ENCODE measurements at regions not wholly inside any gene's neighbourhood (a gene's known extent, or its start where the extent isn't known, plus 50 kb on each side); places are given as distances from the start of the nearest gene placed in this dataset.

GRCh38 chr5:18932081-18932480, 1055.9 kb downstream of the CDH18 start:
- H3K4me3 ChIP-seq = no peak overlapping the region
- ChIA-PET CTCF (ENCODE audit: low intra/inter-chr PET ratio) (no interaction called here), POLR2A (no interaction called here)
- H3K36me3 ChIP-seq (ENCODE audit: control insufficient read depth, insufficient read depth, low read length) = no peaks in the 10 kb centered on the region
- 28% methylated on average over 2 of the region's 2 CpGs for WGBS (ENCODE audit: insufficient coverage, low coverage, missing lambda C conversion rate)
- no peaks in the 10 kb centered on the region for H3K27me3 ChIP-seq (ENCODE audit: control insufficient read depth in 2 of 2, insufficient read depth in 2 of 2, low read length in 2 of 2)
- H3K4me2 ChIP-seq (ENCODE audit: insufficient read depth, low read length) = no peak overlapping the region
- FAIRE-seq (no peak), DNase-seq (ENCODE audit: extremely low read depth in 1 of 4, low spot score in 3 of 4) (no peak), ATAC-seq (no peak)
- H3K27ac ChIP-seq (ENCODE audit: extremely low read depth, low read depth, low read length) = no peak overlapping the region
- no peak overlapping the region for H2AFZ ChIP-seq (ENCODE audit: low read depth, low read length)
- no peaks in the 10 kb centered on the region for H3K9me3 ChIP-seq (replicated peaks; ENCODE audit: control insufficient read depth, insufficient read depth, low read depth, low read length)
- in situ Hi-C loops (cut with MboI) (no loop called here), intact Hi-C loops (cut with micrococcal nuclease) (no loop called here)
- TF ChIP-seq BMI1 (IDR thresholded peaks at IDR 0.05; ENCODE audit: low read length) (no peak), NFRKB (IDR thresholded peaks at IDR 0.05; ENCODE audit: low read depth) (no peak), SMARCB1 (IDR thresholded peaks at IDR 0.05; ENCODE audit: insufficient read length, low read depth) (no peak), MAX (CRISPR knock-in tag; IDR thresholded peaks at IDR 0.05) (no peak), BCL6 (CRISPR knock-in tag; IDR thresholded peaks at IDR 0.05) (no peak), ARHGAP35 (IDR thresholded peaks at IDR 0.05; ENCODE audit: partially characterized antibody) (no peak), CHD2 (IDR thresholded peaks at IDR 0.05; ENCODE audit: low read depth, low read length) (no peak)
- H3K9ac ChIP-seq (ENCODE audit: insufficient read depth in 1 of 2, low read depth in 2 of 2, low read length in 2 of 2) = no peak overlapping the region
- H3K79me2 ChIP-seq (ENCODE audit: control insufficient read depth, insufficient read depth, low read length) = no peaks in the 10 kb centered on the region
- H3K9me1 ChIP-seq (ENCODE audit: control insufficient read depth, insufficient read depth, low read length) = no peaks in the 10 kb centered on the region
- H4K20me1 ChIP-seq (replicated peaks; ENCODE audit: control insufficient read depth, insufficient read depth, low read length) = no peaks in the 10 kb centered on the region
- BruUV-seq (replicated peaks) = no TSS peak
- H3K4me1 ChIP-seq (replicated peaks in 1 of 2; ENCODE audit: control insufficient read depth in 2 of 2, insufficient read depth in 2 of 2, low read length in 2 of 2) = no peaks in the 10 kb centered on the region

GRCh38 chr5:18944771-18945170, 1043.2 kb downstream of the CDH18 start:
- in situ Hi-C loops (cut with MboI) = no loop called here
- intact Hi-C loops (cut with micrococcal nuclease) = no loop called here
- DNase-seq (ENCODE audit: extremely low read depth in 1 of 4, low spot score in 3 of 4) = no peak
- H3K79me2 ChIP-seq (ENCODE audit: control insufficient read depth, insufficient read depth, low read length) = no peaks in the 10 kb centered on the region
- ChIA-PET POLR2A (no interaction called here), CTCF (ENCODE audit: low intra/inter-chr PET ratio) (no interaction called here)
- BruUV-seq (replicated peaks) = no TSS peak
- no peaks in the 10 kb centered on the region for H3K36me3 ChIP-seq (ENCODE audit: control insufficient read depth, insufficient read depth, low read length)
- 15% methylated on average over 5 of the region's 5 CpGs for WGBS (ENCODE audit: insufficient coverage, low coverage, missing lambda C conversion rate)
- H3K9me3 ChIP-seq (replicated peaks; ENCODE audit: control insufficient read depth, insufficient read depth, low read depth, low read length) = 0 out of 2 replicates have a peak, but pooled peaks cover 2% of the 10 kb centered on the region
- H3K27ac ChIP-seq (ENCODE audit: extremely low read depth, low read depth, low read length) = no peak overlapping the region
- no peak overlapping the region for H3K4me2 ChIP-seq (ENCODE audit: insufficient read depth, low read length)
- no peaks in the 10 kb centered on the region for H3K9me1 ChIP-seq (ENCODE audit: control insufficient read depth, insufficient read depth, low read length)
- H3K27me3 ChIP-seq (ENCODE audit: control insufficient read depth in 2 of 2, insufficient read depth in 2 of 2, low read length in 2 of 2) = no peaks in the 10 kb centered on the region
- TF ChIP-seq ZEB2 (IDR thresholded peaks at IDR 0.05) = no peak
- no peak for TF ChIP-seq SIX5 (IDR thresholded peaks at IDR 0.05; ENCODE audit: borderline replicate concordance in 1 of 2, insufficient read depth in 1 of 2, low read depth in 1 of 2, low read length in 2 of 2)
- TF ChIP-seq FOXM1 (IDR thresholded peaks at IDR 0.05; ENCODE audit: low read depth) = no peak
- no peak for TF ChIP-seq FOXM1 (CRISPR knock-in tag; IDR thresholded peaks at IDR 0.05; ENCODE audit: low read depth)
- TF ChIP-seq SMARCA5 (IDR thresholded peaks at IDR 0.05) = no peak
- TF ChIP-seq TCFL5 (CRISPR knock-in tag; conservative IDR thresholded peaks at IDR 0.05) = no peak
- no peak for TF ChIP-seq TARDBP (IDR thresholded peaks at IDR 0.05)
- no peak for TF ChIP-seq FOXO4 (CRISPR knock-in tag; IDR thresholded peaks at IDR 0.05)
- TF ChIP-seq GATAD2B (IDR thresholded peaks at IDR 0.05; ENCODE audit: borderline replicate concordance) = no peak
- no peak for TF ChIP-seq POLR3G (IDR thresholded peaks at IDR 0.05; ENCODE audit: extremely low read depth, insufficient read length, insufficient replicate concordance)
- no peak for TF ChIP-seq MXI1 (IDR thresholded peaks at IDR 0.05; ENCODE audit: low read depth, low read length)
- FAIRE-seq = no peak
- no peak overlapping the region for H3K4me3 ChIP-seq
- H2AFZ ChIP-seq (ENCODE audit: low read depth, low read length) = no peak overlapping the region
- ATAC-seq = no peak
- H3K9ac ChIP-seq (ENCODE audit: insufficient read depth in 1 of 2, low read depth in 2 of 2, low read length in 2 of 2) = no peak overlapping the region
- H4K20me1 ChIP-seq (replicated peaks; ENCODE audit: control insufficient read depth, insufficient read depth, low read length) = no peaks in the 10 kb centered on the region
- H3K4me1 ChIP-seq (replicated peaks in 1 of 2; ENCODE audit: control insufficient read depth in 2 of 2, insufficient read depth in 2 of 2, low read length in 2 of 2) = no peaks in the 10 kb centered on the region
